ENCODE measurements at regions not wholly inside any gene's neighbourhood (a gene's known extent, or its start where the extent isn't known, plus 50 kb on each side); places are given as distances from the start of the nearest gene placed in this dataset.

DNA sequence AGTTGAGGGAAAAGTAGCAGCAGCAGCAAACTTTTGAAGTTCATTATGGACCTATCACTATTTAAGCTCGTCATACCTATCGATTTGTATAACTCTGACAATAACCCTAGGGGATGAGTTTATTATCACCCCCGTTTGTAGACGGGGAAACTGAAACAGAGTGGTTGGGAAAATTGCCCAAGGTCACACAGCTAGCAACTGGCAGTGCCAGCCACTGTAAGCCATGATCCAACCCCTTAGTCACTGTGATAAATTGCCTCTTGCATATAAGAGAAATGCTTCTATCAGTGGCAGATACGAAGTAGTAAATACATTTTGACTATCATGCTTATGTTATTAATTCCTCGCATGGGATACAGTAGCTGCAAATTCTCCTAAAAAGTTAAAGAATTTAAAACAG lies 73.3 kb upstream of the ATP10B start:
- no peak for TF ChIP-seq POLR2A (IDR thresholded peaks at IDR 0.05)
- TF ChIP-seq CTCF (IDR thresholded peaks at IDR 0.05) = no peak
